ENCODE measurements at regions not wholly inside any gene's neighbourhood (a gene's known extent, or its start where the extent isn't known, plus 50 kb on each side); places are given as distances from the start of the nearest gene placed in this dataset.

DNA sequence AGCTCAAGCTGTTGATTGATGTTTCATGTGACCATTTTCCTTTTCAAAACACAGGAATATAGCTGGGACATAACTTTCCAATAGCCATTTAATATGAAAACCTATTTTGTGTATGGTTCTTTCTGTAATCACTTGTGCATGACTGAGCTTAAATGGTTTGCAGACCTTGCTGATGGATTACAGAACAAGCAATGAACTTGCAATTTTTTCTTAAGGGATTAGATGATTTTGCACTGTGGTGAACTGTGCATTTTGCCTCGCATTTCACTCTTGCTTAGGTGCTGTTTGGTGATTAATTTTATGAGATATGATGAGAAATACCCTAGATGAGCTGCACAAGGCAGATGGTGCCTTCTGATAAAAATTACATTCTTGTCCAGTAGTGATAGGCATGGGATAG, 419.0 kb upstream of the FBXO33 start (continued):
- TF ChIP-seq, protein P1, sequence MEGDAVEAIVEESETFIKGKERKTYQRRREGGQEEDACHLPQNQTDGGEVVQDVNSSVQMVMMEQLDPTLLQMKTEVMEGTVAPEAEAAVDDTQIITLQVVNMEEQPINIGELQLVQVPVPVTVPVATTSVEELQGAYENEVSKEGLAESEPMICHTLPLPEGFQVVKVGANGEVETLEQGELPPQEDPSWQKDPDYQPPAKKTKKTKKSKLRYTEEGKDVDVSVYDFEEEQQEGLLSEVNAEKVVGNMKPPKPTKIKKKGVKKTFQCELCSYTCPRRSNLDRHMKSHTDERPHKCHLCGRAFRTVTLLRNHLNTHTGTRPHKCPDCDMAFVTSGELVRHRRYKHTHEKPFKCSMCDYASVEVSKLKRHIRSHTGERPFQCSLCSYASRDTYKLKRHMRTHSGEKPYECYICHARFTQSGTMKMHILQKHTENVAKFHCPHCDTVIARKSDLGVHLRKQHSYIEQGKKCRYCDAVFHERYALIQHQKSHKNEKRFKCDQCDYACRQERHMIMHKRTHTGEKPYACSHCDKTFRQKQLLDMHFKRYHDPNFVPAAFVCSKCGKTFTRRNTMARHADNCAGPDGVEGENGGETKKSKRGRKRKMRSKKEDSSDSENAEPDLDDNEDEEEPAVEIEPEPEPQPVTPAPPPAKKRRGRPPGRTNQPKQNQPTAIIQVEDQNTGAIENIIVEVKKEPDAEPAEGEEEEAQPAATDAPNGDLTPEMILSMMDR (IDR thresholded peaks at IDR 0.05; ENCODE audit: low read depth, low read length, missing input control) = no peak
- TF ChIP-seq NR2F2 (IDR thresholded peaks at IDR 0.05) = no peak
- TF ChIP-seq EGR1 (IDR thresholded peaks at IDR 0.05; ENCODE audit: low read depth in 2 of 2) = no peak
- no peak for TF ChIP-seq YY1 (IDR thresholded peaks at IDR 0.05)
- TF ChIP-seq JUND (IDR thresholded peaks at IDR 0.05) = no peak
- TF ChIP-seq RXRA (IDR thresholded peaks at IDR 0.05) = no peak

DNA sequence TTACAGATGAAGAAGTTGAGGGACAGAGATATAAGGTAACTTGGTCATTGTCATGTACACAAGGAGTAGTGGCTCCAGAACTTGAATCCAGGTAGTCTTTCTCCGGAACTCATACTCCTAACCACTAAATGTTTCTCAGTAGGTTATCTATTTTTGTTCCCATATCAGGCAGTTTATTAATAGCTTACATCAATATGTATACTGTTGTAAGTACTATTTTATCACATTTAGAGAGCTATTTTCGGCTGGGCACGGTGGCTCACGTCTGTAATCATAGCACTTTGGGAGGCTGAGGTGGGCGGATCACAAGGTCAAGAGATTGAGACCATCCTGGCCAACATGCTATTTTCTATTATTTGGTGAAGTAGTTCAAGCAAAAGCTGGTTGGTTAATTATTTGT, 415.6 kb upstream of the FBXO33 start:
- H3K27ac ChIP-seq (ENCODE audit: low read depth in 1 of 2, low read length in 2 of 2) = no peak overlapping the region
- no peak overlapping the region for H3K9ac ChIP-seq (ENCODE audit: low read depth in 1 of 2, low read length in 2 of 2)
- H3K9me3 ChIP-seq (ENCODE audit: control insufficient read depth in 4 of 4, low read length in 3 of 4) = no peaks in the 10 kb centered on the region
- H3K27me3 ChIP-seq (ENCODE audit: control insufficient read depth in 4 of 4, insufficient read depth in 4 of 4, low read length in 3 of 4) = no peaks in the 10 kb centered on the region
- no peak for DNase-seq (ENCODE audit: low spot score)
- no peak overlapping the region for H3K4me3 ChIP-seq (ENCODE audit: low read depth in 1 of 3, low read length in 3 of 3)
- H3K4me1 ChIP-seq (ENCODE audit: control insufficient read depth in 4 of 4, insufficient read depth in 4 of 4, low read length in 3 of 4) = no peaks in the 10 kb centered on the region
- TF ChIP-seq, protein P2, sequence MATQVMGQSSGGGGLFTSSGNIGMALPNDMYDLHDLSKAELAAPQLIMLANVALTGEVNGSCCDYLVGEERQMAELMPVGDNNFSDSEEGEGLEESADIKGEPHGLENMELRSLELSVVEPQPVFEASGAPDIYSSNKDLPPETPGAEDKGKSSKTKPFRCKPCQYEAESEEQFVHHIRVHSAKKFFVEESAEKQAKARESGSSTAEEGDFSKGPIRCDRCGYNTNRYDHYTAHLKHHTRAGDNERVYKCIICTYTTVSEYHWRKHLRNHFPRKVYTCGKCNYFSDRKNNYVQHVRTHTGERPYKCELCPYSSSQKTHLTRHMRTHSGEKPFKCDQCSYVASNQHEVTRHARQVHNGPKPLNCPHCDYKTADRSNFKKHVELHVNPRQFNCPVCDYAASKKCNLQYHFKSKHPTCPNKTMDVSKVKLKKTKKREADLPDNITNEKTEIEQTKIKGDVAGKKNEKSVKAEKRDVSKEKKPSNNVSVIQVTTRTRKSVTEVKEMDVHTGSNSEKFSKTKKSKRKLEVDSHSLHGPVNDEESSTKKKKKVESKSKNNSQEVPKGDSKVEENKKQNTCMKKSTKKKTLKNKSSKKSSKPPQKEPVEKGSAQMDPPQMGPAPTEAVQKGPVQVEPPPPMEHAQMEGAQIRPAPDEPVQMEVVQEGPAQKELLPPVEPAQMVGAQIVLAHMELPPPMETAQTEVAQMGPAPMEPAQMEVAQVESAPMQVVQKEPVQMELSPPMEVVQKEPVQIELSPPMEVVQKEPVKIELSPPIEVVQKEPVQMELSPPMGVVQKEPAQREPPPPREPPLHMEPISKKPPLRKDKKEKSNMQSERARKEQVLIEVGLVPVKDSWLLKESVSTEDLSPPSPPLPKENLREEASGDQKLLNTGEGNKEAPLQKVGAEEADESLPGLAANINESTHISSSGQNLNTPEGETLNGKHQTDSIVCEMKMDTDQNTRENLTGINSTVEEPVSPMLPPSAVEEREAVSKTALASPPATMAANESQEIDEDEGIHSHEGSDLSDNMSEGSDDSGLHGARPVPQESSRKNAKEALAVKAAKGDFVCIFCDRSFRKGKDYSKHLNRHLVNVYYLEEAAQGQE (IDR thresholded peaks at IDR 0.05) = no peak
- TF ChIP-seq GABPA (IDR thresholded peaks at IDR 0.05 in 1 of 2, conservative IDR thresholded peaks at IDR 0.05 in 1 of 2) (no peak), SP1 (IDR thresholded peaks at IDR 0.05) (no peak), JUND (IDR thresholded peaks at IDR 0.05) (no peak), RAD21 (IDR thresholded peaks at IDR 0.05) (no peak), FOXA1 (IDR thresholded peaks at IDR 0.05) (no peak), FOXA2 (IDR thresholded peaks at IDR 0.05) (no peak), EGR1 (IDR thresholded peaks at IDR 0.05; ENCODE audit: low read depth in 2 of 2) (no peak)
- TF ChIP-seq, protein P3, sequence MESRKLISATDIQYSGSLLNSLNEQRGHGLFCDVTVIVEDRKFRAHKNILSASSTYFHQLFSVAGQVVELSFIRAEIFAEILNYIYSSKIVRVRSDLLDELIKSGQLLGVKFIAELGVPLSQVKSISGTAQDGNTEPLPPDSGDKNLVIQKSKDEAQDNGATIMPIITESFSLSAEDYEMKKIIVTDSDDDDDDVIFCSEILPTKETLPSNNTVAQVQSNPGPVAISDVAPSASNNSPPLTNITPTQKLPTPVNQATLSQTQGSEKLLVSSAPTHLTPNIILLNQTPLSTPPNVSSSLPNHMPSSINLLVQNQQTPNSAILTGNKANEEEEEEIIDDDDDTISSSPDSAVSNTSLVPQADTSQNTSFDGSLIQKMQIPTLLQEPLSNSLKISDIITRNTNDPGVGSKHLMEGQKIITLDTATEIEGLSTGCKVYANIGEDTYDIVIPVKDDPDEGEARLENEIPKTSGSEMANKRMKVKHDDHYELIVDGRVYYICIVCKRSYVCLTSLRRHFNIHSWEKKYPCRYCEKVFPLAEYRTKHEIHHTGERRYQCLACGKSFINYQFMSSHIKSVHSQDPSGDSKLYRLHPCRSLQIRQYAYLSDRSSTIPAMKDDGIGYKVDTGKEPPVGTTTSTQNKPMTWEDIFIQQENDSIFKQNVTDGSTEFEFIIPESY (IDR thresholded peaks at IDR 0.05) = no peak
- TF ChIP-seq, protein P4, sequence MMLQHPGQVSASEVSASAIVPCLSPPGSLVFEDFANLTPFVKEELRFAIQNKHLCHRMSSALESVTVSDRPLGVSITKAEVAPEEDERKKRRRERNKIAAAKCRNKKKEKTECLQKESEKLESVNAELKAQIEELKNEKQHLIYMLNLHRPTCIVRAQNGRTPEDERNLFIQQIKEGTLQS (IDR thresholded peaks at IDR 0.05) = no peak
- TF ChIP-seq, protein P1 (IDR thresholded peaks at IDR 0.05; ENCODE audit: low read depth, low read length, missing input control) = no peak
- H3K36me3 ChIP-seq (ENCODE audit: control insufficient read depth in 4 of 4, insufficient read depth in 3 of 4, low read depth in 1 of 4, low read length in 3 of 4) = no peaks in the 10 kb centered on the region
- WGBS = 85% methylated on average over 5 of the region's 5 CpGs
